ENCODE measurements at regions not wholly inside any gene's neighbourhood (a gene's known extent, or its start where the extent isn't known, plus 50 kb on each side); places are given as distances from the start of the nearest gene placed in this dataset.

GRCh38 chr10:61081301-61081700, 137.3 kb upstream of the RHOBTB1 start:
- Mint-ChIP-seq H3K27ac (ENCODE audit: unreplicated experiment) (no peak overlapping the region), H3K9me3 (ENCODE audit: unreplicated experiment) (no peaks in the 10 kb centered on the region), H3K4me1 (ENCODE audit: low read depth, unreplicated experiment) (no peaks in the 10 kb centered on the region), H3K36me3 (ENCODE audit: unreplicated experiment) (no peaks in the 10 kb centered on the region), H3K4me3 (ENCODE audit: unreplicated experiment) (no peak overlapping the region), H3K27me3 (ENCODE audit: unreplicated experiment) (no peaks in the 10 kb centered on the region)
- TF ChIP-seq CTCF (IDR thresholded peaks at IDR 0.05; ENCODE audit: partially characterized antibody, unreplicated experiment): no peak
- DNase-seq: no peak

DNA sequence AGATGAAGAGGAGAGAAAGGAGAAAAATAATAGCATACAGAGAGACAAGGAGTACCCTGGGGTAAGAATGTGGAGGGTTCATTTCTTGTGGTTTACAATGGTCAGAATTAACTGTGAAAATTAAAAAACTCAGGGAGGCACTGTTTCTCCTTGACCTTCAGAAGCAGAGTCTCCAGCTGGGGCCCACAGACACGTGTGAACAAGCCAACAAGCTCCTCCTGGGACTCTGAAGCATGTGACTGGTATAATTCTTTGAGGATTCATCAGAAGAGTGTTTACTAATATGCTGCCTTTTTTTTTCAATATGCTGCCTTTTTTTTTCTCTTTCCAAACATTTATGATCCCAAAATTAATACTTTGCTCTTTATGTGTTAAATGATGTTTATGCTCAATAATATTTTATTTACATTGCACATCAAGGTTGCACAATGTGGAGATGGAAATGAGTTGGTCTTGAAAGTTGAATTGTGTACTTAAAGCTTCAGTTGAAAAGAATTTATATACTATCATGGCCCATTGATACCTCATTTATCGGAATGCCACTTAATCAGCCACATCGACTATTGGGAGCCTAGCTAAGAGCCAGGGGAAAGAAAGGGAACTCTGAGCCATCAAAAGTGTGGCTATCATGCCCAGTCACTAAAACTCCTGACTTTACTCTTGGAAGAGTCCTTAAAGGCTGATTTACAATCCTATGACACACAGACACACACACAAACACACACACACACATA, 134.7 kb upstream of the RHOBTB1 start:
- no peak for TF ChIP-seq CTCF (IDR thresholded peaks at IDR 0.05; ENCODE audit: partially characterized antibody, unreplicated experiment)
- DNase-seq: no peak
- H3K4me3 Mint-ChIP-seq (ENCODE audit: unreplicated experiment): no peak overlapping the region
- no peak overlapping the region for H3K27ac Mint-ChIP-seq (ENCODE audit: unreplicated experiment)
- H3K27me3 Mint-ChIP-seq (ENCODE audit: unreplicated experiment): no peaks in the 10 kb centered on the region
- no peaks in the 10 kb centered on the region for H3K36me3 Mint-ChIP-seq (ENCODE audit: unreplicated experiment)
- no peaks in the 10 kb centered on the region for H3K9me3 Mint-ChIP-seq (ENCODE audit: unreplicated experiment)
- no peaks in the 10 kb centered on the region for H3K4me1 Mint-ChIP-seq (ENCODE audit: low read depth, unreplicated experiment)

DNA sequence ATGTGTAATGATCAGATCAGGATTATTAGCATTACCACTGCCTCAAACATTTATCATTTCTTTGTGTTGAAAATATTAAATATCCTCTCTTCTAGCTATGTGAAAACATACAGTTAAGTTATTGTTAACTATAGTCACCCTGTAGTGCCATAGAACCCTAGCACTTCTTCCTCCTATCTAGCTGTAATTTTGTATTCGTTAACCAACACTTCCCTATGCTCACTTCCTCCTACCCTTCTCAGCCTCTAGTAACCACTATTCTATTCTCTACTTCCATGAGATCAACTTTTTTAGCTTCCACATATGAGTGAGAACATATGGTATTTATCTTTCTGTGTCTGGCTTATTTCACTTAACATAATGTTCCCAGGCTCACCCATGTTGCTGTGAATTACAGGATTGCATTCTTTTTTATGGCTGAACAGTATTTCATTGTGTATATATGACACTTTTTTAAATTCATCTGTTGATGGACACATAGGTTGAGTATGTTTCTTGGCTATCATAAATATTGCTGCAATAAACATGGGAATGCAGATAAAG, 132.7 kb upstream of the RHOBTB1 start:
- H3K4me3 Mint-ChIP-seq (ENCODE audit: unreplicated experiment): no peak overlapping the region
- no peak for DNase-seq
- no peaks in the 10 kb centered on the region for H3K36me3 Mint-ChIP-seq (ENCODE audit: unreplicated experiment)
- no peaks in the 10 kb centered on the region for H3K9me3 Mint-ChIP-seq (ENCODE audit: unreplicated experiment)
- H3K27me3 Mint-ChIP-seq (ENCODE audit: unreplicated experiment): no peaks in the 10 kb centered on the region
- no peaks in the 10 kb centered on the region for H3K4me1 Mint-ChIP-seq (ENCODE audit: low read depth, unreplicated experiment)
- no peak overlapping the region for H3K27ac Mint-ChIP-seq (ENCODE audit: unreplicated experiment)
- no peak for TF ChIP-seq CTCF (IDR thresholded peaks at IDR 0.05; ENCODE audit: partially characterized antibody, unreplicated experiment)

- Mint-ChIP-seq H3K4me3 (ENCODE audit: unreplicated experiment) (no peak overlapping the region), H3K9me3 (ENCODE audit: unreplicated experiment) (no peaks in the 10 kb centered on the region), H3K36me3 (ENCODE audit: unreplicated experiment) (no peaks in the 10 kb centered on the region), H3K27me3 (ENCODE audit: unreplicated experiment) (no peaks in the 10 kb centered on the region), H3K4me1 (ENCODE audit: low read depth, unreplicated experiment) (no peaks in the 10 kb centered on the region), H3K27ac (ENCODE audit: unreplicated experiment) (no peak overlapping the region)
- no peak for DNase-seq
- TF ChIP-seq CTCF (IDR thresholded peaks at IDR 0.05; ENCODE audit: partially characterized antibody, unreplicated experiment): no peak
Measured at GRCh38 chr10:61073391-61073790, 129.4 kb upstream of the RHOBTB1 start.

GRCh38 chr10:61071580-61071979, 127.6 kb upstream of the RHOBTB1 start:
- Mint-ChIP-seq H3K4me3 (ENCODE audit: unreplicated experiment) (no peak overlapping the region), H3K36me3 (ENCODE audit: unreplicated experiment) (no peaks in the 10 kb centered on the region), H3K4me1 (ENCODE audit: low read depth, unreplicated experiment) (no peaks in the 10 kb centered on the region), H3K27me3 (ENCODE audit: unreplicated experiment) (no peaks in the 10 kb centered on the region), H3K9me3 (ENCODE audit: unreplicated experiment) (no peaks in the 10 kb centered on the region), H3K27ac (ENCODE audit: unreplicated experiment) (no peak overlapping the region)
- DNase-seq: no peak
- TF ChIP-seq CTCF (IDR thresholded peaks at IDR 0.05; ENCODE audit: partially characterized antibody, unreplicated experiment): no peak
